ENCODE measurements at regions not wholly inside any gene's neighbourhood (a gene's known extent, or its start where the extent isn't known, plus 50 kb on each side); places are given as distances from the start of the nearest gene placed in this dataset.

DNA sequence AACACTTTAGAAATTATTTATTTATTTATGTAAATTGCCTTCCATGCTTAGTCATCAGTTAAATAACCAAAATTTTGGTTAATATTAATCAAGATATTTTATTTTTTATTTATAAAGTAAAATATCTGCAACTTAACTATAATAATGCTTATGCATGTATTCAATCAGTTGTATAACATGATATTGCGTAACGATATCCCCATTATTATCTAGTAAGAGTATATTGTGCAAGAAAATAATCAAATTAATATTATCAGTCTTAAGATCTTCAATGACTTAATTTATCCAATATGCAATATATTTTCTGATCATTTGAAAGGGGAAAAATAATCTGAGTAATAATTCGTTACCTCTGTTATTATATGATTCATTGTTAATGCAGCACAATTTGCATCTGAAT is 596.7 kb downstream of the GABRG1 start:
- no peak for TF ChIP-seq CTCF (IDR thresholded peaks at IDR 0.05)
- TF ChIP-seq POLR2A (IDR thresholded peaks at IDR 0.05), result no peak
